Thyroid gland (tissue), 4 donors: ENCODE measurements at regions not wholly inside any gene's neighbourhood (a gene's known extent, or its start where the extent isn't known, plus 50 kb on each side); places are given as distances from the start of the nearest gene placed in this dataset.

ENCODE experiments used
- DNase-seq, 2 donors: peaks; one replicate each; pipeline ENCODE4 v3.0.0-alpha.2; 2019
- H3K27ac ChIP-seq, 3 donors: fragments of 200-600 bp; sonication (generic); 1 replicate in 2 of 3; 2 replicates in 1 of 3; pipeline ENCODE4 v1.5.1; 2016 to 2019; ENCODE audit warnings: mild to moderate bottlenecking in 1 of 3, moderate library complexity in 1 of 3
- H3K27me3 ChIP-seq: fragments of 200-600 bp; sonication (generic); one replicate; pipeline ENCODE4 v1.5.1; 2019
- H3K36me3 ChIP-seq, 2 donors: fragments of 200-600 bp; sonication (generic); one replicate each; pipeline ENCODE4 v1.5.1; 2016 to 2019
- H3K4me1 ChIP-seq, 2 donors: fragments of 200-600 bp; sonication (generic); one replicate each; pipeline ENCODE4 v1.5.1; 2017 to 2019
- H3K4me3 ChIP-seq, 3 donors: fragments of 200-600 bp; sonication (generic); replicated peaks in 1 of 3; 1 replicate in 2 of 3; 2 replicates in 1 of 3; pipeline ENCODE4 v1.5.1; 2016; ENCODE audit warnings: mild to moderate bottlenecking in 1 of 3
- H3K9me3 ChIP-seq: fragments of 200-600 bp; sonication (generic); one replicate; pipeline ENCODE4 v1.5.1; 2017
- CTCF ChIP-seq, 6 experiments: fragments of 200-600 bp in 3 of 6; fragments of 450-650 bp in 3 of 6; sonication (generic) in 3 of 6; IDR thresholded peaks; one replicate each; pipeline ENCODE4 v1.5.1; 2016 to 2019; ENCODE audit warnings: antibody characterized with exemption in 6 of 6, mild to moderate bottlenecking in 2 of 6, inconsistent platforms in 1 of 6, moderate library complexity in 1 of 6
- POLR2A ChIP-seq, 2 donors: fragments of 450-650 bp; IDR thresholded peaks; one replicate each; pipeline ENCODE4 v1.6.1; 2017; ENCODE audit warnings: antibody characterized with exemption in 2 of 2, mild to moderate bottlenecking in 2 of 2, moderate library complexity in 1 of 2
- WGBS, 2 donors: methylation state at CpG; one replicate each; pipeline ENCODE4 v1.1.5; 2017; 5-methylcytosine and 5-hydroxymethylcytosine counted together
- intact Hi-C: fragments of 100-400 bp; cut with DNase I; formaldehyde crosslinking; loops from one replicate; pipeline ENCODE4 v1.15.1; 2023

DNA sequence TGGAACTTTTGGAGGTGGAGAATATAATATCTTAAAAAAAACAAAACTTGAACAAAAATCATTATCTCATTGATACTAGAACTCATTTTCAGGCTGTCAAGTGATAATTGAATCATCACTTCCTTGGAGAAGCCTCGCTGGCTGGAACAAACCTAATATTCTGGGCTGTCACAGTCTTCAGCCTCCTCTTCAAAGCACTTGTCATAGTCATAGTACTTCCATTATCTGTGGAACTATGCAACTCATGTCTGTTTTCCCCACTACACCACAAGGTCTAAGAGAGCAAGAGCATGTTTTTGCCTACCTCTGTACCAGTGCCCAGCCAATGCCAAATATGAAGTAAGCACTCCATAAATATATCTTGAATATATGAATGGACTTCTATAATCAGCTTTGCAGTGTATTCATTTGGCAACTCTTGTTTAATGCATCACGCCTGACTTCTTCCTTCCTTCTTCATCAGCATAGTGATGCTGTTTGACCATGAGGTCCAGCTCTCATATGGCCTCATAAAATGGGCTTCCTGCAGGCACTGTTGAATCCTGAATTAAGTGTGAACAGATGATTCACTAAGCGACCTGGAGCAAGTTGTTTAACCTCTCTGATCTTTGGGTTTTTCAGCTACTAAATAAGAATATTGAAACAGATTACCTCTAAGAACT, 86.6 kb upstream of the SNRK start:
- H3K27me3 ChIP-seq = no peaks in the 10 kb centered on the region
- no peaks in the 10 kb centered on the region for H3K36me3 ChIP-seq
- no peak for TF ChIP-seq POLR2A (IDR thresholded peaks at IDR 0.05)
- TF ChIP-seq CTCF (IDR thresholded peaks at IDR 0.05) = no peak
- 85 to 93% methylated on average over 3 of the region's 3 CpGs for WGBS, 2 donors
- H3K4me3 ChIP-seq = no peak overlapping the region
- intact Hi-C loops = no loop called here
- H3K9me3 ChIP-seq = no peaks in the 10 kb centered on the region
- no peak overlapping the region for H3K27ac ChIP-seq
- no peaks in the 10 kb centered on the region for H3K4me1 ChIP-seq
- no peak for DNase-seq

DNA sequence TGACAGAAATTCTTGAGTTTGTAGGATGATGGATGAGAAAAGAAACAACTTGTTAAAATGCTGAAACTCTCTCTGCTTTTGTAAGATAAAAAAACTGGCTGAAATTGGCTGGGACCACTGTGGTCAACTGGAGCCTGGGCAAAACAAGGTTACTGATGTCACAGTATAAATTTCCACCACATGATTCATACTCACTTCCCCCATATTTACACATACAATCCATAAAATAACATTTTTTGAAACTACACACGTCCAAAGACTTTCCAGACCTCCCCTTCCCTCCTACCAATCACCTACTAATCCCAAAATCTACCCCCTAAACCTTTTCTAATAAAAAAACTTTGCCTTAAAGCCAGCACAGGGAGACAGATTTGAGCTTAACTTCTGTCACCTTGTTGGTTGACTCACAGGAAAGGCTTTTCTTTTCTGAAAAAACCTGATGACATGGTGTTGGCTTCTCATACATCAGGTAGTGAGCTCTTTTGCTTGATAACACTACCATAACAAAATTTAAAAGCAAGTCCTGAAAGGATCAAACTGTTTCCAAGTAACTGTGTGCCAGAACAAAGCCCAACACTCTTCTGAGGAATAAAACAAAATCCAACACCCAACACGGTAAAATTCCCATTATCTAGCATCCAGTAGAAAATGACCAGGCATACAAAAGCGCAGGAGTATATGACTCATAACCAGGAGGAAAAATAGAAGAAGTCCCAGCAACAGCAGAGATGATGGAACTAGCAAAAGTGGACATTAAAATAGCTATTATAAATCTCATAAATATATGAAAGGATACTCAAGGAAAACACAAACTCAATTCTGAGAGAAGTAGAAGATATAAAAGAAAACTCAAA, 87.3 kb upstream of the SNRK start:
- Histone ChIP-seq H3K9me3 (no peaks in the 10 kb centered on the region), H3K27ac (no peak overlapping the region), H3K27me3 (no peaks in the 10 kb centered on the region), H3K4me1 (no peaks in the 10 kb centered on the region), H3K4me3 (no peak overlapping the region), H3K36me3 (no peaks in the 10 kb centered on the region)
- DNase-seq = no peak
- TF ChIP-seq POLR2A (IDR thresholded peaks at IDR 0.05) = no peak
- no peak for TF ChIP-seq CTCF (IDR thresholded peaks at IDR 0.05)
- 93% methylated on average over 3 of the region's 3 CpGs for WGBS, 2 donors
- intact Hi-C loops = no loop called here

- H3K4me3 ChIP-seq = no peak overlapping the region
- no peaks in the 10 kb centered on the region for H3K4me1 ChIP-seq
- no peaks in the 10 kb centered on the region for H3K27me3 ChIP-seq
- H3K36me3 ChIP-seq = no peaks in the 10 kb centered on the region
- intact Hi-C loops = no loop called here
- TF ChIP-seq POLR2A (IDR thresholded peaks at IDR 0.05) = no peak
- TF ChIP-seq CTCF (IDR thresholded peaks at IDR 0.05) = no peak
- DNase-seq = no peak
- 83 to 87% methylated on average over 3 of the region's 3 CpGs for WGBS, 2 donors
- H3K27ac ChIP-seq = no peak overlapping the region
- H3K9me3 ChIP-seq = no peaks in the 10 kb centered on the region
These were observed 88.0 kb upstream of the SNRK start for GRCh38 chr3:43198301-43198700.

GRCh38 chr3:43197181-43197580, 89.2 kb upstream of the SNRK start:
- Histone ChIP-seq H3K9me3 (no peaks in the 10 kb centered on the region), H3K4me3 (no peak overlapping the region), H3K27ac (no peak overlapping the region), H3K27me3 (no peaks in the 10 kb centered on the region), H3K36me3 (no peaks in the 10 kb centered on the region), H3K4me1 (no peaks in the 10 kb centered on the region)
- 86 to 95% methylated on average over 1 of the region's 1 CpG for WGBS, 2 donors
- intact Hi-C loops = no loop called here
- no peak for DNase-seq
- no peak for TF ChIP-seq CTCF (IDR thresholded peaks at IDR 0.05)
- no peak for TF ChIP-seq POLR2A (IDR thresholded peaks at IDR 0.05)

GRCh38 chr3:43196721-43197120, 89.6 kb upstream of the SNRK start:
- Histone ChIP-seq H3K27ac (no peak overlapping the region), H3K9me3 (no peaks in the 10 kb centered on the region), H3K4me3 (no peak overlapping the region), H3K27me3 (no peaks in the 10 kb centered on the region), H3K36me3 (no peaks in the 10 kb centered on the region), H3K4me1 (no peaks in the 10 kb centered on the region)
- 89 to 90% methylated on average over 6 of the region's 6 CpGs for WGBS, 2 donors
- TF ChIP-seq CTCF (IDR thresholded peaks at IDR 0.05) = no peak
- TF ChIP-seq POLR2A (IDR thresholded peaks at IDR 0.05) = no peak
- no peak for DNase-seq
- intact Hi-C loops = no loop called here
